GM18907 (cell line): ENCODE measurements at regions not wholly inside any gene's neighbourhood (a gene's known extent, or its start where the extent isn't known, plus 50 kb on each side); places are given as distances from the start of the nearest gene placed in this dataset.
"Not testable (repeated sequence)": the region's sequence is repeated elsewhere in the genome, so short reads cannot be mapped to it uniquely, and the experiment has no call there.

ENCODE experiments used
- ATAC-seq: cut with Tn5 transposase; IDR thresholded peaks from one replicate; pipeline ENCODE4 v1.9.1; 2021; ENCODE audit warnings: mild to moderate bottlenecking, moderate library complexity; ENCODE audit not compliant: unreplicated experiment

- no peak for ATAC-seq
Measured at GRCh38 chr13:109345433-109345941, 440.9 kb downstream of the IRS2 start.

GRCh38 chr13:109344552-109345157, 441.7 kb downstream of the IRS2 start:
- ATAC-seq = no peak

GRCh38 chr13:109336730-109337129, 449.7 kb downstream of the IRS2 start:
- no peak for ATAC-seq

GRCh38 chr13:109333893-109334651, 452.3 kb downstream of the IRS2 start:
- no peak for ATAC-seq

GRCh38 chr13:109332506-109333499, 453.6 kb downstream of the IRS2 start:
- no peak for ATAC-seq

- no peak for ATAC-seq
Measured at GRCh38 chr13:109331898-109332297, 454.5 kb downstream of the IRS2 start.

GRCh38 chr13:109331011-109331433, 455.4 kb downstream of the IRS2 start:
- ATAC-seq = no peak

- ATAC-seq = no peak
Measured at GRCh38 chr13:109330123-109330522, 456.3 kb downstream of the IRS2 start.

GRCh38 chr13:109329175-109329574, 457.2 kb downstream of the IRS2 start:
- no peak for ATAC-seq

- ATAC-seq = no peak
Measured at GRCh38 chr13:109326601-109327000, 459.8 kb downstream of the IRS2 start.

GRCh38 chr13:109323338-109323737, 463.0 kb downstream of the IRS2 start:
- ATAC-seq = no peak

GRCh38 chr13:109318945-109319590, 467.3 kb downstream of the IRS2 start:
- ATAC-seq = no peak

- no peak for ATAC-seq
Measured at GRCh38 chr13:109315481-109315880, 470.9 kb downstream of the IRS2 start.

- no peak for ATAC-seq
Measured at GRCh38 chr13:109314101-109314500, 472.3 kb downstream of the IRS2 start.

- ATAC-seq = no peak
Measured at GRCh38 chr13:109312399-109312798, 474.0 kb downstream of the IRS2 start.

- ATAC-seq = not testable (repeated sequence)
Measured at GRCh38 chr13:109311431-109311976, 474.9 kb downstream of the IRS2 start.

- ATAC-seq = no peak
Measured at GRCh38 chr13:109309625-109310363, 476.6 kb downstream of the IRS2 start.

GRCh38 chr13:109307027-109307426, 479.4 kb downstream of the IRS2 start:
- no peak for ATAC-seq

- ATAC-seq = no peak
Measured at GRCh38 chr13:109301726-109302125, 484.7 kb downstream of the IRS2 start.

- no peak for ATAC-seq
Measured at GRCh38 chr13:109301276-109301675, 485.1 kb downstream of the IRS2 start.
